Lung (tissue), 11 donors: ENCODE measurements at regions not wholly inside any gene's neighbourhood (a gene's known extent, or its start where the extent isn't known, plus 50 kb on each side); places are given as distances from the start of the nearest gene placed in this dataset.
A peak's percentile ranks its signal among the peaks of the same experiment; 100 is the strongest.

ENCODE experiments used
- ATAC-seq: fragments of 200-7000 bp; cut with Tn5 transposase; one replicate; pipeline ENCODE4 v1.9.1; 2020; ENCODE audit warnings: moderate number of reproducible peaks; ENCODE audit not compliant: insufficient read depth, low FRiP score
- DNase-seq, 3 donors: peaks; one replicate each; pipeline ENCODE4 v3.0.0-alpha.2; 2013 to 2017
- H3K27ac ChIP-seq, 2 donors: one replicate each; pipeline ENCODE4 v1.5.1; 2013; ENCODE audit warnings: mild to moderate bottlenecking in 2 of 2, moderate library complexity in 2 of 2, control low read depth in 1 of 2, inconsistent platforms in 1 of 2, low read depth in 1 of 2, low read length in 1 of 2
- H3K27me3 ChIP-seq, 3 donors: one replicate each; pipeline ENCODE4 v1.5.1; 2013; ENCODE audit warnings: low read length in 2 of 3; ENCODE audit not compliant: control insufficient read depth in 3 of 3, insufficient read depth in 3 of 3
- H3K36me3 ChIP-seq, 4 donors: one replicate each; pipeline ENCODE4 v1.5.1; 2013; ENCODE audit warnings: low read length in 4 of 4, mild to moderate bottlenecking in 1 of 4, moderate library complexity in 1 of 4; ENCODE audit not compliant: control insufficient read depth in 4 of 4, insufficient read depth in 4 of 4
- H3K4me1 ChIP-seq, 5 donors: one replicate each; pipeline ENCODE4 v1.5.1; 2013; ENCODE audit warnings: low read length in 5 of 5, mild to moderate bottlenecking in 2 of 5, moderate library complexity in 1 of 5; ENCODE audit not compliant: control insufficient read depth in 5 of 5, insufficient read depth in 5 of 5
- H3K4me3 ChIP-seq: one replicate; pipeline ENCODE4 v1.5.1; 2013; ENCODE audit warnings: mild to moderate bottlenecking, control low read depth, moderate library complexity
- H3K9ac ChIP-seq, 2 donors: one replicate each; pipeline ENCODE4 v1.5.1; 2013; ENCODE audit warnings: low read length in 2 of 2, control low read depth in 1 of 2; ENCODE audit not compliant: insufficient read depth in 1 of 2
- H3K9me3 ChIP-seq, 4 donors: one replicate each; pipeline ENCODE4 v1.5.1; 2013; ENCODE audit warnings: low read length in 3 of 4, mild to moderate bottlenecking in 1 of 4, moderate library complexity in 1 of 4; ENCODE audit not compliant: control insufficient read depth in 4 of 4, insufficient read depth in 3 of 4
- WGBS, 2 donors: extraction: QIAGEN DNeasy Blood & Tissue Kit; methylation state at CpG; one replicate each; pipeline ENCODE4 v1.1.7; 2013; 5-methylcytosine and 5-hydroxymethylcytosine counted together
- TF ChIP-seq, protein P1 (sequence below): IDR thresholded peaks from 2 replicates; pipeline ENCODE4 v1.5.1; 2012; ENCODE audit warnings: mild to moderate bottlenecking; ENCODE audit errors: control extremely low read depth, extremely low read depth
- donor health status: control.
- donor health status: control.
- donor health status: Bipolar disorder and iron deficiency.
- donor health status: healthy.
- donor health status: DM: yes; HTN: yes; CAD: no.

DNA sequence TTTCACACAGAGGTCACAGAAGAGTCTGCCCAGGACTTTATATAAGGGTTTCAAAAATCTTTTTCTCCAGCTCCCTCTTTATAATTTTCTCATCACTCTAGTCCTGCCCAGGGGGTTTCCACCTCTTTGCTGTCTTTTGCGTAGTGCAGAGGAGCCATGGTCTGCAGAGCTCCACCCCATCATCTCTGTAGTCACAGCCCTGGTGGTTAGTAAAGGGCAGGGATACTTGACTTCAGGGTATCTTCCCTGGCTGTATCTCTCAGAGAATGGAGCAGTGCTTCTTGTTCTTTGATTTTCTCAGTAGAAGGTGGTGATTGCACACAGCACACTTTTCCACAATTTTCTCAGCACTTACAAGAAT, 900.6 kb upstream of the COX7C start:
- Histone ChIP-seq H3K27ac (no peak overlapping the region), H3K9me3 (peaks cover 0 to 6% (median 0%) of the 10 kb centered on the region in 4 donors), H3K4me1 (no peaks in the 10 kb centered on the region), H3K27me3 (no peaks in the 10 kb centered on the region), H3K9ac (no peak overlapping the region), H3K4me3 (no peak overlapping the region), H3K36me3 (no peaks in the 10 kb centered on the region)
- DNase-seq, result no peak
- WGBS, 2 donors, result 81 to 86% methylated on average over 1 of the region's 1 CpG
- TF ChIP-seq, protein P1, sequence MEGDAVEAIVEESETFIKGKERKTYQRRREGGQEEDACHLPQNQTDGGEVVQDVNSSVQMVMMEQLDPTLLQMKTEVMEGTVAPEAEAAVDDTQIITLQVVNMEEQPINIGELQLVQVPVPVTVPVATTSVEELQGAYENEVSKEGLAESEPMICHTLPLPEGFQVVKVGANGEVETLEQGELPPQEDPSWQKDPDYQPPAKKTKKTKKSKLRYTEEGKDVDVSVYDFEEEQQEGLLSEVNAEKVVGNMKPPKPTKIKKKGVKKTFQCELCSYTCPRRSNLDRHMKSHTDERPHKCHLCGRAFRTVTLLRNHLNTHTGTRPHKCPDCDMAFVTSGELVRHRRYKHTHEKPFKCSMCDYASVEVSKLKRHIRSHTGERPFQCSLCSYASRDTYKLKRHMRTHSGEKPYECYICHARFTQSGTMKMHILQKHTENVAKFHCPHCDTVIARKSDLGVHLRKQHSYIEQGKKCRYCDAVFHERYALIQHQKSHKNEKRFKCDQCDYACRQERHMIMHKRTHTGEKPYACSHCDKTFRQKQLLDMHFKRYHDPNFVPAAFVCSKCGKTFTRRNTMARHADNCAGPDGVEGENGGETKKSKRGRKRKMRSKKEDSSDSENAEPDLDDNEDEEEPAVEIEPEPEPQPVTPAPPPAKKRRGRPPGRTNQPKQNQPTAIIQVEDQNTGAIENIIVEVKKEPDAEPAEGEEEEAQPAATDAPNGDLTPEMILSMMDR, result no peak
- ATAC-seq, result no peak

DNA sequence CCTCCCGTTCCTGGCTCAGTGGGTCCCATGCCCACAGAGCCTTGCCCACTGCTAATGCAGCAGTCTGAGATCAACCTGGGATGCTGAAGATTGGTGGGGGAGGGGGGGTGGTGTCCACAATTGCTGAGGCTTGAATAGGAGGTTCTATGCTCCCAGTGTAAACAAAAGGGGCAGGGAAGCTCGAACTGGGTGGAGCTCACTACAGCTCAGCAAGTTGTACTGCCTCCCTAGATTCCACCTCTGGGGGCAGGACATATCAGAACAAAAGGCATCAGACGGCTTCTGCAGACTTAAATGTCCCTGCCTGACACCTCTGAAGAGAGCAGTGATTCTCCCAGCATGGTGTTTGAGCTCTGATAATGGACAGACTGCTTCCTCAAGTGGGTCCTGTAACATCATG, 885.6 kb upstream of the COX7C start:
- DNase-seq, result no peak
- H3K27me3 ChIP-seq, result no peaks in the 10 kb centered on the region
- H3K4me1 ChIP-seq, result no peaks in the 10 kb centered on the region
- ATAC-seq, result no peak
- no peak overlapping the region for H3K4me3 ChIP-seq
- H3K9ac ChIP-seq, result no peak overlapping the region
- no peak overlapping the region for H3K27ac ChIP-seq
- 66 to 68% methylated on average over 3 of the region's 3 CpGs for WGBS, 2 donors
- H3K36me3 ChIP-seq, result no peaks in the 10 kb centered on the region
- TF ChIP-seq, protein P1, result no peak
- peaks cover 0 to 7% (median 0%) of the 10 kb centered on the region in 4 donors for H3K9me3 ChIP-seq

DNA sequence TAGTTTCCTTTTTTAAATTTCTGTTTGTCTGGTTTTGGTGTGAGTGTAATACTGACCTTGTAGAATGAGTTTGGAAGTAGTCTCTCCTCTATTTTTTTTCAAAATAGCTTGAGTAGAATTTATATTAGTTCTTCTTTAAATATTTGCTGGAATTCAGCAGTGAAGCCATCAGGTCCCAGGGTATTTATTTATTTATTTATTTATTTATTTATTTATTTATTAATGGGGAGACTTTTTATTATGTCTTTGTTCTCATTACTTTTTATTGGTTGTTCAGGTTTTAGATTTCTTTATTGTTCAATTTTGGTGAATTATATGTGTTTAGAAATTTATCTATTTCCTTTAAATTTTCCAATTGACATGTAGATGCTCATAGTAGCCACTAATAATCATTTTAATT, 875.8 kb upstream of the COX7C start:
- DNase-seq (no peak), ATAC-seq (no peak)
- Histone ChIP-seq H3K4me1 (no peaks in the 10 kb centered on the region), H3K4me3 (no peak overlapping the region), H3K27me3 (no peaks in the 10 kb centered on the region), H3K9me3 (peaks cover 0 to 3% (median 1%) of the 10 kb centered on the region in 4 donors), H3K9ac (no peak overlapping the region), H3K27ac (no peak overlapping the region), H3K36me3 (no peaks in the 10 kb centered on the region)
- TF ChIP-seq, protein P1, result no peak

DNA sequence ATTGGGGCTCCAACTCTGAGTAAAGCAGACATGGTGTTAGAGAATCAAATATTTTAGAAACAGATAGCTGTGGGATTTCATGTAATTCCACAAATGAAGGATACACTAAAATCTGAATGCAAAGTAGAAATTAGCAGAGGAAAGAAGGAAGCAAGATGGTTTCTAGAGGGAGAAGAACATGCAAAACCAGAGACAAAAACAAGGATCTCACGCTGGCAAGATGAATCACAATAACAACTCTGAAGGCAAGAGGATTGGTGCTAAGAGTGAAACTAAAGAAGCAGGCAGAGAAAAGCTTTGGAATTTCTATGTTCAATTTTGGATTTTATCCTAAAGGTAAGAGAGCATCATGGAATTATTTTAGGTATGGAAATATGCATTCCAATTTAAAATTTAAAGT, 857.2 kb upstream of the COX7C start:
- Histone ChIP-seq H3K4me1 (no peaks in the 10 kb centered on the region), H3K9me3 (peaks cover 0 to 2% (median under 1%) of the 10 kb centered on the region in 4 donors), H3K27ac (no peak overlapping the region), H3K4me3 (no peak overlapping the region), H3K27me3 (no peaks in the 10 kb centered on the region), H3K36me3 (no peaks in the 10 kb centered on the region), H3K9ac (no peak overlapping the region)
- ATAC-seq (no peak), DNase-seq (peak in 1 of 3 donors; percentile 1)
- TF ChIP-seq, protein P1, result no peak
- 53 to 54% methylated on average over 1 of the region's 1 CpG for WGBS, 2 donors
